ENCODE measurements at regions not wholly inside any gene's neighbourhood (a gene's known extent, or its start where the extent isn't known, plus 50 kb on each side); places are given as distances from the start of the nearest gene placed in this dataset.

DNA sequence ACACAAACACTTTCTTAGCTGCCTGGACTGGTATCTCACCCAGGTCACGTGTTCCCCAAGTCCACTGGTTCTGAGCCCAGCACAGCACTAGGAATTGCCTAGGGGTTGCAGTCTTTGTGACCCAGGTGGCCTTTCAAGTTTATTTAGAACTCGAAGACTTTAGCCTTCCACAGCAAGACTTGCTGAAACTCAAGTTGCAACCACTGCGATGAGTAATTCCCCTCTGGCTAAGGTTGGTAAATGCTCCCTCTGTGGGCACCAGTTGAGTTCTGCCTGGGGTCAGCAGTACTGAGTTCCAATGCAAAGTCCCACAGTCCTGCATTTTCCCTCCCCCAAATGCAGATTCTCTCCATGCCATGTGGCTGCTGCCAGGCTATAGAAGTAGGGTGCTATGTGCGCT is 77.6 kb upstream of the MOCS1 start:
- Histone ChIP-seq H3K36me3 (replicated peaks in 1 of 2; ENCODE audit: control insufficient read depth in 1 of 2, insufficient read depth in 2 of 2, low read length in 1 of 2) (no peaks in the 10 kb centered on the region), H2AFZ (ENCODE audit: low read depth) (no peak overlapping the region), H4K20me1 (ENCODE audit: insufficient read depth) (no peaks in the 10 kb centered on the region), H3K79me2 (ENCODE audit: insufficient read depth) (no peaks in the 10 kb centered on the region), H3K4me3 (ENCODE audit: low read depth in 2 of 2, low read length in 1 of 2) (no peak overlapping the region), H3K9me2 (no peaks in the 10 kb centered on the region), H3F3A (replicated peaks; ENCODE audit: insufficient read depth) (no peaks in the 10 kb centered on the region), H3K9me3 (no peaks in the 10 kb centered on the region), H3K9ac (no peak overlapping the region), H3K27ac (ENCODE audit: low read depth in 2 of 2, low read length in 1 of 2) (no peak overlapping the region), H3K27me3 (ENCODE audit: insufficient read depth) (no peaks in the 10 kb centered on the region), H3K4me2 (no peak overlapping the region), H3K4me1 (ENCODE audit: control insufficient read depth in 1 of 2, insufficient read depth in 2 of 2, low read depth in 1 of 2, low read length in 1 of 2) (no peaks in the 10 kb centered on the region)
- POLR2A ChIA-PET = no interaction called here
- 32% methylated on average over 4 of the region's 4 CpGs for WGBS (ENCODE audit: low lambda C conversion rate)
- DNase-seq = no peak
- TF ChIP-seq TCF12 (IDR thresholded peaks at IDR 0.05) = no peak
- TF ChIP-seq, protein P1, sequence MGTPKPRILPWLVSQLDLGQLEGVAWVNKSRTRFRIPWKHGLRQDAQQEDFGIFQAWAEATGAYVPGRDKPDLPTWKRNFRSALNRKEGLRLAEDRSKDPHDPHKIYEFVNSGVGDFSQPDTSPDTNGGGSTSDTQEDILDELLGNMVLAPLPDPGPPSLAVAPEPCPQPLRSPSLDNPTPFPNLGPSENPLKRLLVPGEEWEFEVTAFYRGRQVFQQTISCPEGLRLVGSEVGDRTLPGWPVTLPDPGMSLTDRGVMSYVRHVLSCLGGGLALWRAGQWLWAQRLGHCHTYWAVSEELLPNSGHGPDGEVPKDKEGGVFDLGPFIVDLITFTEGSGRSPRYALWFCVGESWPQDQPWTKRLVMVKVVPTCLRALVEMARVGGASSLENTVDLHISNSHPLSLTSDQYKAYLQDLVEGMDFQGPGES (IDR thresholded peaks at IDR 0.05; ENCODE audit: low read depth, low read length) = no peak
- no peak for TF ChIP-seq FOXJ3 (CRISPR knock-in tag; IDR thresholded peaks at IDR 0.05)
- no peak for TF ChIP-seq CHD2 (IDR thresholded peaks at IDR 0.05; ENCODE audit: low read length, partially characterized antibody)
- no peak for TF ChIP-seq ZBTB33 (IDR thresholded peaks at IDR 0.05; ENCODE audit: borderline replicate concordance, low read depth)
- CTCF ChIA-PET = no interaction called here

GRCh38 chr6:40000964-40001515 is 66.8 kb upstream of the MOCS1 start:
- WGBS (ENCODE audit: low lambda C conversion rate) = 4% methylated on average over 4 of the region's 4 CpGs
- Histone ChIP-seq H3K4me2 (no peak overlapping the region), H3K27ac (ENCODE audit: low read depth in 2 of 2, low read length in 1 of 2) (no peak overlapping the region), H3K9ac (no peak overlapping the region), H3K36me3 (replicated peaks in 1 of 2; ENCODE audit: control insufficient read depth in 1 of 2, insufficient read depth in 2 of 2, low read length in 1 of 2) (no peaks in the 10 kb centered on the region), H3K4me3 (ENCODE audit: low read depth in 2 of 2, low read length in 1 of 2) (no peak overlapping the region), H3K4me1 (ENCODE audit: control insufficient read depth in 1 of 2, insufficient read depth in 2 of 2, low read depth in 1 of 2, low read length in 1 of 2) (no peaks in the 10 kb centered on the region), H4K20me1 (ENCODE audit: insufficient read depth) (no peaks in the 10 kb centered on the region), H3K27me3 (ENCODE audit: insufficient read depth) (no peaks in the 10 kb centered on the region), H3K9me2 (no peaks in the 10 kb centered on the region), H3F3A (replicated peaks; ENCODE audit: insufficient read depth) (no peaks in the 10 kb centered on the region), H3K79me2 (ENCODE audit: insufficient read depth) (no peaks in the 10 kb centered on the region), H2AFZ (ENCODE audit: low read depth) (no peak overlapping the region), H3K9me3 (no peaks in the 10 kb centered on the region)
- DNase-seq = no peak
- ChIA-PET CTCF (no interaction called here), POLR2A (no interaction called here)
- no peak for TF ChIP-seq FOXJ3 (CRISPR knock-in tag; IDR thresholded peaks at IDR 0.05)
- no peak for TF ChIP-seq RCOR1 (IDR thresholded peaks at IDR 0.05; ENCODE audit: low read length)
- no peak for TF ChIP-seq GATA2 (CRISPR knock-in tag; IDR thresholded peaks at IDR 0.05)
- TF ChIP-seq TEAD4 (IDR thresholded peaks at IDR 0.05; ENCODE audit: borderline replicate concordance, insufficient read depth) = no peak
- TF ChIP-seq, protein P2, sequence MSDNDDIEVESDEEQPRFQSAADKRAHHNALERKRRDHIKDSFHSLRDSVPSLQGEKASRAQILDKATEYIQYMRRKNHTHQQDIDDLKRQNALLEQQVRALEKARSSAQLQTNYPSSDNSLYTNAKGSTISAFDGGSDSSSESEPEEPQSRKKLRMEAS (IDR thresholded peaks at IDR 0.05; ENCODE audit: low read depth) = no peak
- TF ChIP-seq TAF1 (IDR thresholded peaks at IDR 0.05; ENCODE audit: borderline replicate concordance, low read depth, low read length) = no peak
- TF ChIP-seq, protein P3, sequence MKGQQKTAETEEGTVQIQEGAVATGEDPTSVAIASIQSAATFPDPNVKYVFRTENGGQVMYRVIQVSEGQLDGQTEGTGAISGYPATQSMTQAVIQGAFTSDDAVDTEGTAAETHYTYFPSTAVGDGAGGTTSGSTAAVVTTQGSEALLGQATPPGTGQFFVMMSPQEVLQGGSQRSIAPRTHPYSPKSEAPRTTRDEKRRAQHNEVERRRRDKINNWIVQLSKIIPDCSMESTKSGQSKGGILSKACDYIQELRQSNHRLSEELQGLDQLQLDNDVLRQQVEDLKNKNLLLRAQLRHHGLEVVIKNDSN (IDR thresholded peaks at IDR 0.05; ENCODE audit: borderline replicate concordance, low read depth) = no peak
- TF ChIP-seq FOSL2 (IDR thresholded peaks at IDR 0.05; ENCODE audit: borderline replicate concordance, low read depth) = no peak
- TF ChIP-seq, protein P4, sequence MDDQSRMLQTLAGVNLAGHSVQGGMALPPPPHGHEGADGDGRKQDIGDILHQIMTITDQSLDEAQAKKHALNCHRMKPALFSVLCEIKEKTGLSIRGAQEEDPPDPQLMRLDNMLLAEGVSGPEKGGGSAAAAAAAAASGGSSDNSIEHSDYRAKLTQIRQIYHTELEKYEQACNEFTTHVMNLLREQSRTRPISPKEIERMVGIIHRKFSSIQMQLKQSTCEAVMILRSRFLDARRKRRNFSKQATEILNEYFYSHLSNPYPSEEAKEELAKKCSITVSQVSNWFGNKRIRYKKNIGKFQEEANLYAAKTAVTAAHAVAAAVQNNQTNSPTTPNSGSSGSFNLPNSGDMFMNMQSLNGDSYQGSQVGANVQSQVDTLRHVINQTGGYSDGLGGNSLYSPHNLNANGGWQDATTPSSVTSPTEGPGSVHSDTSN (IDR thresholded peaks at IDR 0.05) = no peak
- no peak for TF ChIP-seq RAD21 (IDR thresholded peaks at IDR 0.05; ENCODE audit: low read length)
- no peak for TF ChIP-seq ELF1 (IDR thresholded peaks at IDR 0.05)
- TF ChIP-seq NRF1 (IDR thresholded peaks at IDR 0.05; ENCODE audit: low read depth, low read length) = no peak
- TF ChIP-seq POLR2AphosphoS5 (IDR thresholded peaks at IDR 0.05; ENCODE audit: low read depth, low read length) = no peak
- TF ChIP-seq MXI1 (IDR thresholded peaks at IDR 0.05; ENCODE audit: low read depth, low read length) = no peak
- TF ChIP-seq FOXM1 (IDR thresholded peaks at IDR 0.05; ENCODE audit: low read depth) = no peak
- no peak for TF ChIP-seq EP300 (IDR thresholded peaks at IDR 0.05; ENCODE audit: borderline replicate concordance in 1 of 2, low read depth in 1 of 2, low read length in 1 of 2)
- TF ChIP-seq CHD2 (IDR thresholded peaks at IDR 0.05; ENCODE audit: low read length, partially characterized antibody) = no peak
